NCI-H345 (cell line): ENCODE measurements at regions not wholly inside any gene's neighbourhood (a gene's known extent, or its start where the extent isn't known, plus 50 kb on each side); places are given as distances from the start of the nearest gene placed in this dataset.

Experiments
- DNase-seq: peaks from one replicate; lab custom pipeline; 2025; lab: John Stamatoyannopoulos, UW

DNA sequence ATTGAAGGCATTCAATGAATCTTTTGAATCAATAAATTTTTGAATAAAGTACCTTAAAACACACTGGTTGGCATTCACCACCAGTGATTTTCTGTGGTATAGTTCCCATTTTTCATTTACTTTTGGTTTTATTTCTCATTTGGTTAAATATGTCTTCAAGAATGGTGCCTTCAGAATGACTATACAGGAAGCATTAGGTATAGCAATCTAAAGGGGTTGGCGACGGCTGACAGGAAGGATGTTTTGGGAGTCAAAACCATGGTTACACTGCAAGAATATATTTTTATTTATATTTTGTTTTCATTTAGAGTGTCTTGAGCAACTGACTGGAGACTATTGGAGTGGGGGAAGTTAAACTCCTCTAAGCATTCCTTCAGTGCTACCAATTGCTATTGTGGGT, 235.7 kb downstream of the HTR1A start:
- no peak for DNase-seq

DNA sequence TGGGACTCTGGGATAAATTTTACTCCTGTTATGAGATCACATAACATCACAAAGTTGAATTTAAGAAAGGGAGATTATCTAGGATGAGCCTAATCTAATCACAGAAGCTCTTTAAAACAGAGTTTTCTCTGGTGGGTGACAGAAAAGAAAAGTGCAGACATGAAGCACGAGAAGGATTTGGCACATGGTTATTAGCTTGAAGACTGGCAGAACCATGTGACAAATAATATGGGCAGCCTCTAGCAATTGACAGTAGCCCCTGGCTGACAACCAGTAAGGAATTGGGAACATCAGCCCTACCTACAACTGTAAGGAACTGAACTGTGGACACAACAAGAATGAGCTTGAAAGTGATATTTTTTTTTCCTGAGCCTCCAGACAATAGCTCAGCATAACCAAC, 243.1 kb downstream of the HTR1A start:
- no peak for DNase-seq

DNA sequence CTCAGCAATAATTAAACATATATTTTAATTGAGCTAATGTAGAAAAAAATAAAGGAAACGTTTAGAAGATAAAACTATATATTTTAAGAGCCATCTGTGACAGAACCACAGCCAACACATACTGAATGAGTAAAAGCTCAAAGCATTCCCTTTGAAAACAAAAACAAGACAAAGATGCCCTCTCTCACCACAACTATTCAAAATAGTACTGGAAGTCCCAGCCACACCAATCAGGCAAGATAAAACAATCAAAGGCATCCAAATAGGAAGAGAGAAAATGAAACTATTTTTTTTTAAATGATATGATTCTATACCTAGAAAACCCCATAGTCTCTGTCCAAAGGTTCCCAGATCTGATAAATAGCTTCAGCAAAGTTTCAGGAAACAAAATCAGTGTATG, 262.0 kb downstream of the HTR1A start:
- DNase-seq: no peak

DNA sequence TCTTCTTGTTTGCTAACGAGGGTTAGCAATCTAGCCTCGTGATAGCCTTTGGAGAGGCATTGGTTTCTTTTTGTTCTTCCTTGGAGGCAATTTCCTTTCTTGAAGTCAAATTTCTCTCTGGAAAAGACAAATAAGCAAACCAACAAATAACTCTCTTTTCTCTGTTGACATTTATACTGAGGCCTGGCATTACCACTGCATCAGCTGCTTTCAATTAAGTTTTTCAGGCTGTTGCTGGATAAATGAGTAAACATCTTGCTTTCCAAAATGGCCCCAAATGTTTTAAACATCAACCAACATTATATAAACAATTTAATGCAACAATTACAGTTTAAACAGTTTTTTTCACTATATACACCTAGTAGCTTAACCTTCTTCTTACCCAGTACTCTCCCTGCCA, 264.4 kb downstream of the HTR1A start:
- DNase-seq: no peak

DNA sequence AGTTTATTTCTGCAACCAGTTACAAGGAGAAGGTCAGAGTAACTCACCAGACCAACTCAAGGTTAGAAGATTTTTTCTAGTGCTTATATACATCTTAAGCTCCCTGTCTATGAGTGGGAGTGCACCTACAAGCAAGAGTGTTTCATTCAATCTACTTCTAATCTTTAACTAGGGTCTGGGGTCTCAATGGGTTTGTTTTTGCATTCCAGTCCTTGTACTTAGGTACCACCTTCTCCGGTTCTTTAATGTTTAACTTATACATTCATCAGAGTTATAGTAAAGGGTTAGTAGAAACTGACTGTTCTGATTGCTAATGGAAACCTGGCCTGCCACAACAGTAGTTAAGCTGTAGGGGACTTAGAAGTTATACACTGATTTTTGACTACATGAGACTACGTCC, 271.7 kb downstream of the HTR1A start:
- DNase-seq: no peak

DNA sequence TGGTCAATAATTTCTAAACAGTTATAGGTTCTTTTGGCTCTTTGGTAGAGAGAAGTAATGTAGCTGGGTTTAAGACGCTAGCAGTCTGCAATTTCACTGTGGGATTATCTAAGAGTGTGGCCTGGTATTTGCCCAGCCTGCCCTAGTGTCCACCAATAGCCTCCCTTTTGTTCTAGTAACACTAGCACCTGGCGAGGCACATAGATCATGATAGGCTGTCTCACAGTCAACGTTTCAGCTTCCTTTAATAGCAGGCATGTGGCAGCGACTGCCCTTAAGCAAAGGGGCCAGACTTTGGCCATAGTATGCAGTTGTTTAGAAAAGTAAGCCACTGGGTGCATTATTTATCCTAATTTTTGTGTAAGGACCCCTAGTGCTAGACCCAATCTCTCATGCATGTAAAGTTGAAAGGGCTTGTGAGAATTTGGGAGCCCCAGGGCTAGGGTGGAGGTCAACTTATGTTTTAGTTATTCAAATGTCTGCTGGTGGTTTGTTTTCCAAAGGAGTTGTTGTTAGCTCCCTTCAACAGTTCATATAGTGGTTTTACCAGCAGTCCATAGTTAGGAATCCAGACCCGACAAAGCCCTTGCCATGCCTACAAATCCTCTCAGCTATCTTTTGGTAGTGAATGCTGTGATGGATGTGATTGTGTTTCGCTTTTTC, 274.3 kb downstream of the HTR1A start:
- no peak for DNase-seq

DNA sequence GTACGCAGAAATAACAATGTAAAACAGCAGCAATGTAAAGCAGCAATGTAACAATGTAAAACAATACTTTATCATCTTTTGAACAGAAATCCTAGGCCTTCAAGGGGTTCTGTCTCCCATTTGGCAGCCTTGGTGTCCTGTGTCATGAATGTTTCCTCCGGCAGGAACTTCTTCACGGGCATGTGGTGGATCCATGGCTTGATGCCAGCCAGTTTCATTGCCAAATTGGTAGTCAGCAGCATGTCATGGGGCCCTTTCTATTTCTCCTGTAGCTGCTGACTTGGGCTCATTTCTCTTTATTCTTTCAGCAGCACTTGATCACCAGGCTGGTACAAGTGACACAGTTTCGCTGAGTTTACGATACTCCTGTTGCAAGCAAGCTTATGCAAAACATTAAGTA, 275.3 kb downstream of the HTR1A start:
- peak; percentile 51 for DNase-seq

DNA sequence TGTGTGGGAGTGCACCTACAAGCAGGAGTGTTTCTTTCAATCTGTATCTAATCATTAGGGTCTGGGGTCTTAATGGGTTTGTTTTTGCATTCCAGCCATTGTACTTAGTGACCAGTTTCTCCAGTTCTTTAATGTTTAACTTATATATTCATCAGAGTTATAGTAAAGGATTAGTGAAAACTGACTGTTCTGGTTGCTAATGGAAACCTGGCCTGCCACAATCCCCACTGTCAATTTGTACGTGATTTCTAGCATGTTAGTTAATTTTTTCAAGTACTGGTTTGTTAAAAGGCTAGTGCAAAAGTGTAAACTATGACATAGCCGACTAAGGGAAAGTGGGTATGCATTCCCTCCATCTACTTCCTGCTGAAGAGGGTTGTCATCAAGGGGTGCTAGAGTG, 276.1 kb downstream of the HTR1A start:
- DNase-seq: no peak

DNA sequence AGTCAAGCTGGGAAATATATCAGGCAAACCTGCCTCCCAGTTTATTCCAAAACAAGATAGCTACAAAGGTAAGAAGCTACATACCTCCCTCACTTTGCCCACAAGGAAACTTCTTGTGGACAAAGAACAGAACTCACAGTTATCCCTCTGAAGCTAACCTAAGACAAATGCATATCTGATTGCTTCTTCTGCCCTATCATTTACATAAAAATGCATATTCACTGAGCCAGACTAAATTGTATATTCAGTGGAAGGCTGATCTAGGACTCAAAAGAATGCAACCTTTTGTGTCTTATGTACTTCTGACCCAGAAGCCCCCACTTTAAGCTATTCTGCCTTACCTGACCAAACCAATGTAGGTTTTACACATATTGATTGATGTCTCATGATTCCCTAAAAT, 276.8 kb downstream of the HTR1A start:
- DNase-seq: no peak

DNA sequence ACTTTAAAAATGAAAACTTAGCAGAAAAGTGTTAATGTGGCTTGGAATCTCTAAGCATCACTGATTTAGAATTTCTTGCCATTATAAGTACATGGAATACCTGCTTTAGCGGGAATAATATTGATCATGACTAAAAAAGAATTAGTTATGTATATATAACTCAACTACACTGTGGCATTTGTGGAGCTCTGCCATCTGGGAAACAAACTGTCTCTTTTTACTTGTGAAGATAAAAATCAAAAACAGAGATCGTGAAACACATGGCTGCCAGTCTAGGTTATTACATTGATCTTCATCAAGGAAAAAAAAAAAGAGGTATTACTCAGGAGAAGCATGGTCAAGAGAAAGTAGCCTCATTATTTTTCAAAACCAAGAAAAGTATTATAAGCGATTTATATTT, 287.4 kb downstream of the HTR1A start:
- no peak for DNase-seq

DNA sequence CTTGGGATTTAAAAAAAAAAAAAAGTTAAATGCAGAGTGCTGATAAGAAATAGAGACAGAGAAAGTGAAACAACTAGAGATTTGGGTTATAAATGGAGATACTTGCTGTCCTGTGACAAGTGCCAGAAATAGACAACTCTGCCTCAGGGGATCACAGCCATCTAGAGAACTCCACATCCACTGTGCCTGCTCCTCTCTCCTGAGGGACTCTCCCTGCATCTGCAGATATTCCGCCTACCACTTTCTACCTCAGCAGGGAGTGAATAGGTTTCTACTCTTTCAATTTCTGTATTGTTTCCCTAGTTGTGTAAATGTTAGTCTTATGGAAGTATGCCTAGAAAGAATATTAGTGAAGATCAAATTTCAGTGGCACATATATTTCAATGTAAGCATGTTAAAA, 307.2 kb downstream of the HTR1A start:
- peak; percentile 20 for DNase-seq

DNA sequence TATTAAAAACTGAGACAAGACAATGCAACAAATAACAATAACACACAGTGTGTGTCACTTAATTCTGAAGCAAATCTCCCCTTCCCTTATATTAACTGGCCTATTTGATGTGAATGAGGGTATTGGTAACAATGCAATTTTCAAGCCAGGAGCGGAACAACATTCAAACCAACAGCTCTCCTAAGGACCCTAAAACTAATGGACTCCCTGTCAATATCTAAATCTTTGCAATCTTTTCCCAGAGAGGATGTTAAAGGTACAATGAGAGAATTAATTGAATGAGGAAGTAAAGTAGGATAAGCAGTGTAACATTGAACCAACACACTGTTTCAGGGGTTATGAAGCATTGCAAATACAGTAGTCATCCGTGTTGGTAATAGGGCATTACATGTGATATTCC, 311.7 kb downstream of the HTR1A start:
- DNase-seq: no peak

DNA sequence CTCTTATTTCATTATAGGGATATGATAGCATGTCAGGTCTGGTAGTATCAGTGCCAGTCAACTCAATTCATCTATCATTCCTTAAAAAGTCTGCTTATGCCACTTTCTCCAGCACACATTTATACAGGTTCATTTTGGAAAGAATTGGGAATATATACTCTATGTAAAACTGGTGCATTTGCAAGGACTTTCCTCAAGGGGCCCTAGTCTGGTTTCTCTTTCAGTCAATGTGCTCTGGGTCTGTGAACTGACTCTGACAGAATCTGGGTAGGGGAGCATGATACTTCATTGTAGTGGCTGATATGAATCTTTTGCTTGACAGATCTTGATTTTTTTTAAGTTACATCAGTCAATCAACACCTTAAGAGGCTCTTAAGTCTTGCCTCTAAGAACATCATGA, 313.9 kb downstream of the HTR1A start:
- no peak for DNase-seq

DNA sequence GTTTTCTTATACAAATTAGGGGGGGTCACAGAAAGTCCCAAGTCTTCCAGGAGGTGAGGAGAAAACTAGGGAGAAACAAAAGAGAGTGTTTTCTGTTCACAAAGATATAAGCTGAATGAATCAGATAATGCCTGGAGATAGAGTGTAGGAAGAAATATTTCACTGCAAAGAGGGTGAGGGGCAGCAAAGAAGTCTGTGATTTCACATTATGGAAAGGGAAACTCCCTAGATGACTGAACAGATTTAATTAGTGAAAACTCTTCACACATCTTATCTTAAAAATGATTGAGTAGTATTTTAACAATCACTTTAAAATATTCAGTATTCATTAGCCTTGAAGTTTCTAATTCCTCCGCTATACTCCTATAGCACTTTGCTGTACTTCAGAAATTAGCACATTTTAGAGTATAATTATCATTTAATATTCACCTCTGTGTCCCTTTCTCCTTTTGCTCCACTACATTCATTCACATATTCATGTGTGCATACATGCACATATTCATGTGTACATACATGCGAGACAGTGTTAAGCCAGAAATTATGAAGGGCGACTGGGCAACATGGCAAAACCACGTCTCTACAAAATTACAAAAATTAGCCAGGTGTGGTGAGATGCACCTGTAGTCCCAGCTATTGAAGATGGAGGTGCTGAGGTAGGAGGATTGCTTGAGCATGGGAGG, 332.2 kb downstream of the HTR1A start:
- DNase-seq: no peak

DNA sequence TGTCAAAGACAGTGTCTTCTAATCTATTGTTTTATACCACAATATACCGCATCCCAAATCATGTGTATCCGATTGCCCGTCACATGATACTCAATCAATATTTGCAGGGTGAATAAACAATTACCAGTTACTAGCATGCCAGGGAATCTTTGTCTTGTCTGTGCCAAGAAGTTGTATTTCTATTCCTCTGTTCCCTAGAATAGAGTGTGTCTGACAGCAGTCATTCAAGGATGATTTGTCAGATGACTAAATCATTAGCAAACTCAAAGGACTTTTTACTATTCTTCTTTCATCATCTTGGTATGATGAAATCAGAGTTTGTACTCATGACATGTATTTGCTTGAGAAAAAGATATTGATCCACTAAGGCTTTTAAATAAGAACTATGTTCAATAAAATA, 348.8 kb downstream of the HTR1A start:
- DNase-seq: no peak

DNA sequence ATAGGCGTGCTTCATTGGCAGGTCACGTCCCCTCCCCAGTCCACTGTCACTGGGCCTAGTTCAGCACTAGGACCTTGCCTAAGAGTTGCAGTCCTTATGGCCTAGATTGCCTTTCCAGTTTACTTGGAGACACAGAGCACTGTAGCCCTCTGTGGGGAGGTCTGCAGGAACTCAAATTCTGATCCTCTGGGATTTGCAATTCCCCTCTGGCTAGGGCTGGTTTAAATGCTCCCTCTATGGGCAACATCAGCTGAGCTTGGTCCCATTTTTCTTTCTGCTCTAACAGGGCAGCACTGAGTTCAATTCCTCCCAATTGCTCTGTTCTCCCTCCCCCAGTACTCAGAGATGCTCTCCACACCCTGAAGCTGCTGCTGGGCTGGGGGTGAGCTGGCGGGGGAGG, 358.2 kb downstream of the HTR1A start:
- no peak for DNase-seq

DNA sequence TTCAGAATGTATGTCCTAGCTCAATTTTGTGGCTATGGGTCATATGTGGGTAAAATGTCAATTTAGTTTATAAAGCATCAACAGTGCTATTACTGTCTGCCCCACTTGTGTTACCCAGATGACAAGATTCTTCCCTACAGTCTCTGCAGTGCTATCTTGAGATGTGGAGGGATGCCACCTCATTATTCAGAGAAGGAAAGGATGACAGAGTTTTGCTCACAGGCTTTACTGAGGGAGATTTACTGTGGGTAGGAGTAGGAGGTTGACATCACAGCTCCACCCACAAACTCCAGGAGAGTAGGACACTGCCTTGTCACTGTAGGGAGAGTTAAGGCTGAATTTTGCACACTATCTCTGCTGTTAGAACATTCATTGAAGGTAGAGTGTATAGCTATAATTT, 359.3 kb downstream of the HTR1A start:
- DNase-seq: no peak

DNA sequence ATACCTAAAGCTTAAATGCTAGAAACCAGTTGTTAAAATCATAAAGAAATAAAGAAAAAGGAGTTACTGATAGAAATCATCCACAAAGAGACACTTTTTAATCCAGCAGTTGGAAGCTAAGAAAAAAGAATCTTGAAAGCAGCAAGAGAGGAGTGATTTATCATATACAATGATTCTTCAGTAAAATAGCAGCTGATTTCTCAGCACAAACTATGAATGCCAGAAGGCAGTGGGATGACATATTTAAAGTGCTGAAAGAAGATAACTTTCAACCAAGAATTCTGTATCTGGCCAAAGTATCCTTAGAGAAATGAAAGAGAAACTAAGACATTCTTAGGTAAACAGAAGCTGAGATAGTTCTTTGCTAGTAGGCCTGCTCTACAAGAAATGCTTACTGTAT, 366.0 kb downstream of the HTR1A start:
- DNase-seq: no peak

DNA sequence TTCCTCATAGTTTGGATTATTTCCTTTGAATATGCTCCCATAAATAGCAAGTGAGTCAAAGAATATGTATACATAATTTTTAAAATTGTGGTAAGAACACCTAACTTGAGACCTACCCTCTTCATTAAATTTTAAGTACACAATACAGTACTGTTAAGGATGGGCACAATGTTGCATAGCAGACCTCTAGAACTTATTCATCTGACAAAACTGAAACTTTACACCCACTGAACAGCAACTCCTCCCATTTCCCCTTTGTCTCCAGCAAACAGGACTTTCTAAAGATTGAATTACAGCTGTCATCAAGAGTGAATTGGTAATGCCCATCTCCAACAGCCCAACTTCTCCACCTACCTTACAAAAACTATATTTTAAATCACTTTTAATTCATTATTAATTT, 388.9 kb downstream of the HTR1A start:
- no peak for DNase-seq

DNA sequence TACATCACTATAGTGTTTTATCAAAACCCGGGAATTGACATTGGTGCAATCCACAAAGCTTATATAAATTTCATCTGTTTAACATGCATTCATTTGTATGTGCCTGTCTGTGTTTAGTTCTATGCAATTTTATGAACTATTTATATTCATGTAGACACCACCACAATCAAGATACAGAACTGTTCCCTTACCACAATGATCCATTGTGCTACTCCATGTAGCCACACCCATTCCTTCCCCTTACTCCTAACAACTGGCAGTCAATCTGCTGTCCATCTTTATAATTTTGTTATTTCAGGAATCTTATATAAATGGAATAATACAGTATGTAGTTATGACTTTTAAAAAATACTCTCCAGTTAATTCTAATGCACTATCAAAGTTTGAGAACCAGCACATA, 389.5 kb downstream of the HTR1A start:
- DNase-seq: no peak

DNA sequence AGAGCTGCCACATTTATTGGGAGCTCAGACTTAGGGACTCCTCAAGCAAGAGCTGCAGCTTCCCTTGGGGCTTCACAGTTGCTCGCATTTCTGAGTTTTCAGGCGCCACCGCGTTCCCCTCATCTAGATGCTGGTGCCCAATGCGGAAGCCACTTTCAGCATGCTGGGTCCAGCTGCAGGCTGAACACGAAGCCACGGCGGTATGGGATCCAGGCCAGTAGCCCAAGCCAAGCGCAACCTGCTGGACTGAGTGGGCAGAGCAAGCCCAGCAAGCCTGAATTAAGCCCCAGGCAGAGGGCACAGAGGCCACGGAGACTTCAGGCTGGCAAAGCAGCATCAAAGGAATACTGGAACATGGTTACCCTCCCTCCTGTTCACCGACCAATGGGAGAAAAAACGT, 391.5 kb downstream of the HTR1A start:
- DNase-seq: no peak

DNA sequence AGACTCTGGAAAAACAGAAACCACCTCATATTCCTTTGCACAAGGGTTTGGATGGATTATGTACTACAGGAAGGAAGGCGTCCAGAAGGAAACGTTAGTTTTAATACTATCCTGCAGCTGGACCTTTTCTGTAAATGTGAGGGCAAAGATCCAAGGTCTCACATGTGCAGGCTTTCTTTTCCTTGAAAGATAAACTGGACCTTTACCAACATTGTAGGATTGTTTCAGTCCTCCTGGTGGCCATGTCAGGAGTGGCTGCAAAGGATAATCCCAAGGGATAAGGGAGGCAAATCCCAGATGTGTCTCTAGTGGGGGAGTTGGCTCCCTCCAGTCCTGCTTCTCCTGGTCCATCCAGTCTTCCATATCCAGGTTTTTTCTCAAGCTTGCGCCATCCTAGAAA, 397.5 kb downstream of the HTR1A start:
- DNase-seq: no peak

DNA sequence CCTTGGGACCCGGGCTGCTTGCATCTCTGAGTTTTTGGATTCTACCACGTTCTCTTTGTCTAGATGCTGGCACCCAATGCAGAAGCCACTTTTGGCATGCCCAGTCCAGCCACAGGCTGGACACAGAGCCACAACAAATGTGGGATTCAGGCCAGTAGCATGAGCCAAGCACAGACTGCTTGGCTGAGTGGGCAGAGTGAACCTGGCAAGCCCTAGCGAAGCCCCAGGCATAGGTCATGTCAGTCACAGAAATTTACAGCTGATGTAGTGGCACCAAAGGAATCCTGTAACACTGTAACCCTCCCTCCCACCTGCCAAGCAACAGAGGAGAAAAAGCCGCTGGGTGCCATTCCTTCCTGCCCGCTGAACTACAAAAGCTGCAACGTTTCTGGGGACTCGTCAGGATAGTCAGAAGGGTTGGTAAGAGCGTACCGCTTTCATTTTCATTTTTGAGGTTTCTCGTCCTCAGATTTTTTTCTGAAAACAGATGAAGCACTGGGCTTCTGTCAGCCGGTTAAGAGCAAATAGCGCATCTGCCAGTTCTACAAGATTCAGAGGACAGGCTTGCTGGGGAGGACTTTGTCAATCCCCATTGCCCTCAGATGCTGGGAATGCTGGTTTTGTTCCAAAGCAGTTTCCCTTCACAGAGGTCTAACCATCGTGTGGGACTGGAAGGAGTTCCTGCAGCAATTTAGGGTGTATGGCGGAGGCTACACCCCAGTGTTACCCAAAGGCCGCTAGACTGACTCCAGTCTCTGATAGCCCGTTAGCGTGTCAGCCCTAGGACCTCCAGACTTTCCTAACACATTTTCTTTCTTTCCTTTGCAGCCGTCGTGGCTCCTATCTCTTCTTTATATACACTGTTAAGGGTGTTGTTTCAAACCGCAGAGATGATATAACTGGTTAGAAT, 399.0 kb downstream of the HTR1A start:
- DNase-seq: no peak
